GM20000 (cell line): ENCODE measurements at regions not wholly inside any gene's neighbourhood (a gene's known extent, or its start where the extent isn't known, plus 50 kb on each side); places are given as distances from the start of the nearest gene placed in this dataset.
"Not testable (repeated sequence)": the region's sequence is repeated elsewhere in the genome, so short reads cannot be mapped to it uniquely, and the experiment has no call there.

Experiments
- DNase-seq: peaks from one replicate; pipeline ENCODE4 v3.0.0; 2012; ENCODE audit warnings: low spot score
- CTCF ChIP-seq: IDR thresholded peaks from 2 replicates; pipeline ENCODE4 v1.5.1; 2012; ENCODE audit warnings: mild to moderate bottlenecking, control low read depth; ENCODE audit errors: extremely low read depth, missing control alignments

GRCh38 chr5:152061095-152061494, 136.4 kb upstream of the GLRA1 start:
- no peak for DNase-seq
- TF ChIP-seq CTCF: no peak

GRCh38 chr5:152058267-152058666, 133.6 kb upstream of the GLRA1 start:
- TF ChIP-seq CTCF: no peak
- DNase-seq: no peak

- no peak for TF ChIP-seq CTCF
- no peak for DNase-seq
Observed at GRCh38 chr5:152056931-152057330, 132.3 kb upstream of the GLRA1 start.

GRCh38 chr5:152052470-152052869, 127.8 kb upstream of the GLRA1 start:
- TF ChIP-seq CTCF: no peak
- no peak for DNase-seq

GRCh38 chr5:152051499-152052454, 127.1 kb upstream of the GLRA1 start:
- no peak for DNase-seq

GRCh38 chr5:152046361-152046760, 121.7 kb upstream of the GLRA1 start:
- no peak for TF ChIP-seq CTCF
- DNase-seq: no peak

More at GRCh38 chr5:152051499-152052454, 127.1 kb upstream of the GLRA1 start:
- no peak for TF ChIP-seq CTCF

- not testable (repeated sequence) for DNase-seq
Observed at GRCh38 chr5:152038856-152039255, 114.2 kb upstream of the GLRA1 start.

- DNase-seq: not testable (repeated sequence)
Observed at GRCh38 chr5:152026328-152027024, 101.8 kb upstream of the GLRA1 start.
